MM.1S (cell line): ENCODE measurements at regions not wholly inside any gene's neighbourhood (a gene's known extent, or its start where the extent isn't known, plus 50 kb on each side); places are given as distances from the start of the nearest gene placed in this dataset.

Experiments
- DNase-seq: peaks from one replicate; pipeline ENCODE4 v3.0.0-alpha.2; 2015
- H2AFZ ChIP-seq: fragments of 300-600 bp; sonication (generic); 2 replicates; pipeline ENCODE4 v1.6.0; 2016; ENCODE audit warnings: antibody characterized with exemption, low read length
- H3F3A ChIP-seq: fragments of 300-600 bp; sonication (generic); 2 replicates; pipeline ENCODE4 v1.6.1; 2016; ENCODE audit warnings: mild to moderate bottlenecking, antibody characterized with exemption, low read length, moderate library complexity, mixed read lengths; ENCODE audit not compliant: insufficient read depth
- H3K27ac ChIP-seq: fragments of 300-600 bp; sonication (generic); 2 replicates; pipeline ENCODE4 v1.5.1; 2016; ENCODE audit warnings: mild to moderate bottlenecking, low read length
- H3K27me3 ChIP-seq: fragments of 300-600 bp; sonication (generic); replicated peaks from 2 replicates; pipeline ENCODE4 v1.6.0; 2016; ENCODE audit warnings: low read length; ENCODE audit not compliant: insufficient read depth
- H3K36me3 ChIP-seq: fragments of 300-600 bp; sonication (generic); replicated peaks from 2 replicates; pipeline ENCODE4 v1.6.1; 2016; ENCODE audit warnings: mild to moderate bottlenecking, low read length, mixed read lengths; ENCODE audit not compliant: insufficient read depth
- H3K4me1 ChIP-seq: fragments of 300-600 bp; sonication (generic); 2 replicates; pipeline ENCODE4 v1.6.1; 2016; ENCODE audit warnings: low read length, mixed read lengths
- H3K4me2 ChIP-seq: fragments of 300-600 bp; sonication (generic); 2 replicates; pipeline ENCODE4 v1.6.0; 2016; ENCODE audit warnings: low read depth, low read length
- H3K4me3 ChIP-seq: fragments of 300-600 bp; sonication (generic); 2 replicates; pipeline ENCODE4 v1.5.1; 2016; ENCODE audit warnings: low read length, mixed read lengths
- H3K79me2 ChIP-seq: fragments of 300-600 bp; sonication (generic); 2 replicates; pipeline ENCODE4 v1.6.1; 2016; ENCODE audit warnings: mixed run types, low read length, mixed read lengths
- H3K9ac ChIP-seq: fragments of 300-600 bp; sonication (generic); 2 replicates; pipeline ENCODE4 v1.6.1; 2016; ENCODE audit warnings: low read length, mixed read lengths
- H3K9me2 ChIP-seq: fragments of 300-600 bp; sonication (generic); replicated peaks from 2 replicates; pipeline ENCODE4 v1.6.1; 2016; ENCODE audit warnings: mild to moderate bottlenecking, low read length, mixed read lengths; ENCODE audit not compliant: insufficient read depth
- H3K9me3 ChIP-seq: fragments of 300-600 bp; sonication (generic); replicated peaks from 2 replicates; pipeline ENCODE4 v1.6.1; 2016; ENCODE audit warnings: mild to moderate bottlenecking, low read length, mixed read lengths; ENCODE audit not compliant: insufficient read depth
- H4K20me1 ChIP-seq: fragments of 300-600 bp; sonication (generic); 2 replicates; pipeline ENCODE4 v1.6.1; 2016; ENCODE audit warnings: mild to moderate bottlenecking, low read length, moderate library complexity, mixed read lengths; ENCODE audit not compliant: insufficient read depth
- CTCF ChIP-seq: fragments of 300-600 bp; sonication (generic); IDR thresholded peaks from 2 replicates; pipeline ENCODE4 v1.5.1; 2016; ENCODE audit warnings: antibody characterized with exemption, low read length, mixed read lengths
- EZH2 ChIP-seq: fragments of 300-600 bp; sonication (generic); optimal IDR thresholded peaks from 2 replicates; pipeline ENCODE3; 2017; ENCODE audit warnings: low read depth, mild to moderate bottlenecking, antibody characterized with exemption, low read length, mixed read lengths
- EZH2phosphoT487 ChIP-seq: fragments of 300-600 bp; sonication (generic); IDR thresholded peaks from 2 replicates; pipeline ENCODE4 v1.6.1; 2018; ENCODE audit warnings: antibody characterized with exemption, low read length

- DNase-seq = no peak
- Histone ChIP-seq H3K27me3 (no peaks in the 10 kb centered on the region), H4K20me1 (no peaks in the 10 kb centered on the region), H3K27ac (no peak overlapping the region), H3K9me2 (no peaks in the 10 kb centered on the region), H3K4me3 (no peak overlapping the region), H3K4me1 (no peaks in the 10 kb centered on the region), H3K4me2 (no peak overlapping the region), H3F3A (no peaks in the 10 kb centered on the region), H3K9me3 (no peaks in the 10 kb centered on the region), H3K9ac (no peak overlapping the region), H3K79me2 (no peaks in the 10 kb centered on the region), H2AFZ (no peak overlapping the region), H3K36me3 (no peaks in the 10 kb centered on the region)
- TF ChIP-seq CTCF (no peak), EZH2 (no peak), EZH2phosphoT487 (no peak)
Observed at GRCh38 chr5:3354606-3355005, 241.0 kb upstream of the IRX1 start.

GRCh38 chr5:3353561-3353960 lies 242.1 kb upstream of the IRX1 start:
- Histone ChIP-seq H4K20me1 (no peaks in the 10 kb centered on the region), H3K36me3 (no peaks in the 10 kb centered on the region), H3K27me3 (no peaks in the 10 kb centered on the region), H3F3A (no peaks in the 10 kb centered on the region), H3K27ac (no peak overlapping the region), H2AFZ (no peak overlapping the region), H3K4me3 (no peak overlapping the region), H3K9ac (no peak overlapping the region), H3K79me2 (no peaks in the 10 kb centered on the region), H3K9me2 (no peaks in the 10 kb centered on the region), H3K4me1 (no peaks in the 10 kb centered on the region), H3K4me2 (no peak overlapping the region), H3K9me3 (no peaks in the 10 kb centered on the region)
- no peak for DNase-seq
- TF ChIP-seq EZH2 (no peak), EZH2phosphoT487 (no peak), CTCF (no peak)

- Histone ChIP-seq H4K20me1 (no peaks in the 10 kb centered on the region), H3K4me2 (no peak overlapping the region), H3K27me3 (no peaks in the 10 kb centered on the region), H3K27ac (no peak overlapping the region), H3K9me3 (no peaks in the 10 kb centered on the region), H2AFZ (no peak overlapping the region), H3K36me3 (no peaks in the 10 kb centered on the region), H3K4me1 (no peaks in the 10 kb centered on the region), H3K9ac (no peak overlapping the region), H3K9me2 (no peaks in the 10 kb centered on the region), H3K79me2 (no peaks in the 10 kb centered on the region), H3K4me3 (no peak overlapping the region), H3F3A (no peaks in the 10 kb centered on the region)
- TF ChIP-seq EZH2phosphoT487 = no peak
- TF ChIP-seq CTCF = no peak
- no peak for TF ChIP-seq EZH2
- DNase-seq = no peak
Observed at GRCh38 chr5:3352711-3353110, 242.9 kb upstream of the IRX1 start.
